GM10248 (cell line): ENCODE measurements at regions not wholly inside any gene's neighbourhood (a gene's known extent, or its start where the extent isn't known, plus 50 kb on each side); places are given as distances from the start of the nearest gene placed in this dataset.
"Not testable (repeated sequence)": the region's sequence is repeated elsewhere in the genome, so short reads cannot be mapped to it uniquely, and the experiment has no call there.

Experiments
- CTCF ChIA-PET: fragments of 300-600 bp; sonication (Branson Sonifier 250); formaldehyde crosslinking; extraction: SDS; loops from one replicate; lab custom pipeline; 2021; ENCODE audit warnings: antibody characterized with exemption; lab: Yijun Ruan, JAX
- POLR2A ChIA-PET: fragments of 350-650 bp; sonication (Branson Sonifier 250); formaldehyde crosslinking; extraction: SDS; loops from one replicate; lab custom pipeline; 2020; ENCODE audit warnings: antibody characterized with exemption; lab: Yijun Ruan, JAX
- DNase-seq: peaks from one replicate; pipeline ENCODE4 v3.0.0; 2012; ENCODE audit errors: extremely low spot score
- TF ChIP-seq, protein P1 (sequence below): IDR thresholded peaks from 2 replicates; pipeline ENCODE4 v1.5.1; 2012; ENCODE audit warnings: mild to moderate bottlenecking, low read depth; ENCODE audit errors: extremely low read depth, missing control alignments, control extremely low read depth

DNA sequence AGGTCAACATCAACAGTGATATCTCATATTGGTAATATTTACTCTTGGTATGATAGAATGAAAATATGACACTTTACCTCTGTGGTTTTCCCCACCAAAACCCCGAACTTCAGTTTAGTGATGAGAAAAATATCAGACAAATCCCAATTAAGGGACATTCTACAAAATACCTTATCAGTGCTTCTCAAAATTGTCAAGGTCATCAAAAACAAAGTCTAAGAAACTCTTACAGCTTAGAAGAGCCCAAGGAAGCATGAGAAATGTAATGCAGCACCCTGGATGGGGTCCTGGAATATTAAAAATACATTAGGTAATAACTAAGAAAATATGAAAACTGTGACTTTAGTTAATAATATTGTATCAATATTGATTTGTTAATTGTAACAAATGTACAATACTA lies 148.3 kb upstream of the TFAP2D start:
- DNase-seq = no peak
- CTCF ChIA-PET = interaction anchor here (1.4 kb wide), 1 partner anchor 13 kb away, joined by 4 read pairs; no protein-coding TSS in a partner anchor
- POLR2A ChIA-PET = no interaction called here
- TF ChIP-seq, protein P1, sequence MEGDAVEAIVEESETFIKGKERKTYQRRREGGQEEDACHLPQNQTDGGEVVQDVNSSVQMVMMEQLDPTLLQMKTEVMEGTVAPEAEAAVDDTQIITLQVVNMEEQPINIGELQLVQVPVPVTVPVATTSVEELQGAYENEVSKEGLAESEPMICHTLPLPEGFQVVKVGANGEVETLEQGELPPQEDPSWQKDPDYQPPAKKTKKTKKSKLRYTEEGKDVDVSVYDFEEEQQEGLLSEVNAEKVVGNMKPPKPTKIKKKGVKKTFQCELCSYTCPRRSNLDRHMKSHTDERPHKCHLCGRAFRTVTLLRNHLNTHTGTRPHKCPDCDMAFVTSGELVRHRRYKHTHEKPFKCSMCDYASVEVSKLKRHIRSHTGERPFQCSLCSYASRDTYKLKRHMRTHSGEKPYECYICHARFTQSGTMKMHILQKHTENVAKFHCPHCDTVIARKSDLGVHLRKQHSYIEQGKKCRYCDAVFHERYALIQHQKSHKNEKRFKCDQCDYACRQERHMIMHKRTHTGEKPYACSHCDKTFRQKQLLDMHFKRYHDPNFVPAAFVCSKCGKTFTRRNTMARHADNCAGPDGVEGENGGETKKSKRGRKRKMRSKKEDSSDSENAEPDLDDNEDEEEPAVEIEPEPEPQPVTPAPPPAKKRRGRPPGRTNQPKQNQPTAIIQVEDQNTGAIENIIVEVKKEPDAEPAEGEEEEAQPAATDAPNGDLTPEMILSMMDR = no peak

DNA sequence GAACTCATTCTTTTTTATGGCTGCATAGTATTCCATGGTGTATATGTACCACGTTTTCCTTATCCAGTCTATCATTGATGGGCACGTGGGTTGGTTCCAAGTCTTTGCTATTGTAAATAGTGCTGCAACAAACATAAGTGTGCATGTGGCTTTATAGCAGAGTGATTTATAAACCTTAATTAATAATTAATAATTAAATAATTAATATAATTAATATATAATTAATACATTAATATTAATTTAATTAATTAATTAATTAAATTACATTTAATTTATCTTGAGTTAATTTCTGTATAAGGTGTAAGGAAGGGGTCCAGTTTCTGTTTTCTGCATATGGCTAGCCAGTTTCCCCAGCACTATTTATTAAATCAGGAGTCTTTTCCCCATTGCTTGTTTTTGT lies 142.1 kb upstream of the TFAP2D start:
- POLR2A ChIA-PET, CTCF ChIA-PET, DNase-seq: not testable (repeated sequence)

DNA sequence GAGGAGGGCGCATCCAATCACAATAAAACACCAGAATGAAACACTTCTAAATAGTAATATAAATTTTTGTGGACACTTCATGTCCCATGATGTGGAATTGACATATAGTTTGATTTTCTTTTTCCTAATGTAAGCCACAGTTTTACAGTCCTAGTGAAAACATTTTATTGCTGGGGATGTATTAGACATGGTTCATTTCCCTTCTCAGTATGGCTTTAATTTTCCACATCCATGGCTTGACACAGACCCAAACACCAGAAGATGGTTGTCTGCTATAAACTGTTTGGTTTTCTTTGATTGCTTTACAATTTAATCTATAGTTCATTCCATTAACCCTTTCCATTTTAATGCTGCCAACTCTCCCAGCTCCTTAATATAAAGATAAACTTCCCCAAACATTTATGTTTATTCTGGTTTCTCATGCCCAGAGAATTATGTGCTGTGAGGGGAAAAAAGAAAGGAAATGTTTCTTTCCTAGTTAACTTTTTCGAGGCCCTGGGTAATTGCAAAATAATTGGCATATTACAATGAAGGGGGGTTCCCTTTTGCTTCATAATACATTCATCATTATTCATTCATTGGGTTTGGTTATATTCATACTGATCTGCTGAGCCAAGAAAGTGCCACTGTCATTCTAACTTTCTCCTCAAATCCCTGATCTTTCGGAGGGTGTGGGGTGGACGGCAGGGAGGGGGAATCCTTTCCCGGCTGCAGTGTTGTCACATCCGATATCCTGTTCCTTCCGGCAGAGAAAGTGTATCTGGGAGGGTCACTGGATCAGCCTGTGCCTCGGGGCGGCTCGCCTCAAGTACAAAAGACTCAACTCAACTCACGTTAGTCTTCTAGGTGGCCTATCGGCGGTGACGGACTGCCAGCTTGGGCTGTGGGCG lies 127.6 kb upstream of the TFAP2D start:
- POLR2A ChIA-PET = no interaction called here
- no peak for DNase-seq
- CTCF ChIA-PET = no interaction called here

DNA sequence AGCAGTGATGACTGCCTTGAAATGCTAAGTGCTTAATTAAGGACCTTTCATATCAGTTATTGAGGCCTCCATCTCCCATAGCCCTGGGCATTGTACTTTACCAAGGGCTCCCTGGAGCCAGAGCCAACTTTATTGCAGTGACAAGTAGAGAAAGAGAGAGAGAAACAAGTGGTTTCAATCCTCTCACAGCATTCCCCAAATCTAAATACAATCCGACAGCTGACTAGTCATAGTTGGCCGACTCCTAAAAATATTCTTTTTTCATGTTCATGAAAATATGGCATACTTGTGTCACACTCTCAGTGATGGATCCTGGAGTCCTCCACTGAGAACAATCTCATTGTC lies 127.0 kb upstream of the TFAP2D start:
- POLR2A ChIA-PET = no interaction called here
- CTCF ChIA-PET = no interaction called here
- DNase-seq = no peak
- TF ChIP-seq, protein P1 = no peak

More for the DNA sequence above, 127.6 kb upstream of the TFAP2D start:
- TF ChIP-seq, protein P1 = no peak

DNA sequence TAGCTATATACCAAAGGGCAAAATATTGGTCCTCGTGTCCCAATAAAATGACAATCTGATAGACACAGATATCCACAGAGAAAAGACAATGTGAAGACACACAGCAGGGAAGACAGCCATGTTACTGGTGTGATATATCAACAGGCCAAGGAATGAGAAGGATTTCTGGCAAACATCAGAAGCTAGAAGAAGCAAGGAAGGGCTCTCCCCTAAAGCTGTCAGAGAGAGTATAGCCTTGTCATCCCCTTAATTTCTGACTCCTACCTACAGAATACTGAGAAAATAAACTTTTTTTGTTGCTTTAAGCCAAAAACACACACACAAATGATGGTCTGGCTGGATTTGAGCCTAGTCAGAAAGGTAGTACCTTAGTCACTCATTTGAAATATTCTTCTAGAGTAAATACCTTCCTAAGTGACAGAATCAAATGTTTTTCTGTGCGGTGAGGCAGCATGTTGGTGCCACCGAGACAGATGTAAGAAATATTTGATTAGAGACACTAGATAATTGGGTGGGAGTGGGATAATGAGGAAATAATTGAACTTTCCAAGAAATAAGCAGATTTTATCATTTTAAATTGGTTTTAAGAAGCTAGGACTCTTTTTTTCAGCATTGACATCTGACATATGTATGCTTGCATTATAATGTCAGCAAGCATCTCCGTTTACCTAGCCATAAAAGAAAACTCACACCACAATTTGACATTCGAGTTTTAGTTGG lies 123.4 kb upstream of the TFAP2D start:
- ChIA-PET POLR2A (no interaction called here), CTCF (interaction anchor here (1.2 to 4.4 kb wide), 3 partner anchors 12 to 48 kb away, joined by 3 to 20 read pairs (median 3); no protein-coding TSS in a partner anchor)
- no peak for DNase-seq
- TF ChIP-seq, protein P1 = no peak

DNA sequence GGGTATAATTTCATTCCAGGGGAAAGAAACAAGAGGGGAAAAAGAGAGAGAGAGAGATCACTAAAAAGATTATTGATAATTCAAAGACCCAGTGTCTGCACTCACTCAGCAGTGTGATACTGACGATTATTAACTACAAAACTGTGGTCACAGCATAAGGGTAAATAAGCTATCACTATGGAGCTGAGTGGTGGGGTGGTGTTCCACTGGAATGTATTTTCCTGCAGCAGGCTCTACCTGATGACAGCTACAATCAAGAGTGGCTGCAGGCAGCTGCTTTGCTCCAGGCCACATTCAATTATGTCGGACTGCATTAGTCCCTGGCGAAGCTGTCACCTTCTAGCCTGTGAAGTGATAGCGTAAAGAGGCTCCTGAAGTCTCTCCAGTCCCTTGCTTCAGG lies 122.2 kb upstream of the TFAP2D start:
- POLR2A ChIA-PET = no interaction called here
- CTCF ChIA-PET = interaction anchor here (4.4 kb wide), 1 partner anchor 11 kb away, joined by 20 read pairs; no protein-coding TSS in a partner anchor
- DNase-seq = no peak
- TF ChIP-seq, protein P1 = no peak
